ENCODE measurements at regions not wholly inside any gene's neighbourhood (a gene's known extent, or its start where the extent isn't known, plus 50 kb on each side); places are given as distances from the start of the nearest gene placed in this dataset.
"Not testable (repeated sequence)": the region's sequence is repeated elsewhere in the genome, so short reads cannot be mapped to it uniquely, and the experiment has no call there.

GRCh38 chr7:57740126-57740525, 290.1 kb downstream of the ZNF716 start:
- H3K27ac ChIP-seq, H3K4me1 ChIP-seq, H3K36me3 ChIP-seq, H3K9me3 ChIP-seq, H3K27me3 ChIP-seq, H3K4me3 ChIP-seq, ATAC-seq: not testable (repeated sequence)
- 42 to 51% methylated on average over 2 to 3 of the region's 3 CpGs for WGBS, 2 donors (ENCODE audit: low coverage in 1 of 2)

DNA sequence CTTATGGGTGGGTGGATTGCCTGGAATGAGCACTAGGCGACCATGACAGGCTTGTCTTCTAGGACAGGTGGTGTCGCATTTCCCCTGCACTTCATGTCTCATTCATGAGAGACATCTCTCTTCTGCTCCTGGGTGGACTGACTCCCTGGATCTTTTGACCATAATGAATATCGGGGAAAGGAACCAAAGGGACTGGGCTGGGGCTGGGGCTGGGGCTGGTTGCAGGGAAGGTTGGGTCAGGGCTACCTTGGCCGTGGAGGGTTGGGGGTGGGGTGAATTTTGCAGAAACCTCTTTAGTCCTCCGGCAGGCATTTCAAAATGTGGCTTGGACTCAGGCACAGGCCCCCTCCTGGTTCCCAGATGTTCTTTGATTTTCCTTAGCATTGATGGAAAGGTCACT, 319.2 kb downstream of the ZNF716 start:
- no peak overlapping the region for H3K4me3 ChIP-seq
- no peaks in the 10 kb centered on the region for H3K27me3 ChIP-seq
- WGBS, 2 donors (ENCODE audit: low coverage in 1 of 2), result no CpG with 5 or more reads among the region's 5 CpGs
- TF ChIP-seq POLR2A (IDR thresholded peaks at IDR 0.05) (no peak), POLR2AphosphoS5 (IDR thresholded peaks at IDR 0.05) (no peak), EP300 (IDR thresholded peaks at IDR 0.05) (no peak)
- TF ChIP-seq, protein P1, sequence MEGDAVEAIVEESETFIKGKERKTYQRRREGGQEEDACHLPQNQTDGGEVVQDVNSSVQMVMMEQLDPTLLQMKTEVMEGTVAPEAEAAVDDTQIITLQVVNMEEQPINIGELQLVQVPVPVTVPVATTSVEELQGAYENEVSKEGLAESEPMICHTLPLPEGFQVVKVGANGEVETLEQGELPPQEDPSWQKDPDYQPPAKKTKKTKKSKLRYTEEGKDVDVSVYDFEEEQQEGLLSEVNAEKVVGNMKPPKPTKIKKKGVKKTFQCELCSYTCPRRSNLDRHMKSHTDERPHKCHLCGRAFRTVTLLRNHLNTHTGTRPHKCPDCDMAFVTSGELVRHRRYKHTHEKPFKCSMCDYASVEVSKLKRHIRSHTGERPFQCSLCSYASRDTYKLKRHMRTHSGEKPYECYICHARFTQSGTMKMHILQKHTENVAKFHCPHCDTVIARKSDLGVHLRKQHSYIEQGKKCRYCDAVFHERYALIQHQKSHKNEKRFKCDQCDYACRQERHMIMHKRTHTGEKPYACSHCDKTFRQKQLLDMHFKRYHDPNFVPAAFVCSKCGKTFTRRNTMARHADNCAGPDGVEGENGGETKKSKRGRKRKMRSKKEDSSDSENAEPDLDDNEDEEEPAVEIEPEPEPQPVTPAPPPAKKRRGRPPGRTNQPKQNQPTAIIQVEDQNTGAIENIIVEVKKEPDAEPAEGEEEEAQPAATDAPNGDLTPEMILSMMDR (IDR thresholded peaks at IDR 0.05), result no peak
- no peaks in the 10 kb centered on the region for H3K36me3 ChIP-seq
- H3K4me1 ChIP-seq, result no peaks in the 10 kb centered on the region
- ATAC-seq, result no peak
- no peaks in the 10 kb centered on the region for H3K9me3 ChIP-seq
- H3K27ac ChIP-seq, result no peak overlapping the region

- TF ChIP-seq POLR2AphosphoS5 (IDR thresholded peaks at IDR 0.05) (no peak), POLR2A (IDR thresholded peaks at IDR 0.05) (no peak), EP300 (IDR thresholded peaks at IDR 0.05) (no peak)
- TF ChIP-seq, protein P1 (IDR thresholded peaks at IDR 0.05), result no peak
- Histone ChIP-seq H3K27ac (no peak overlapping the region), H3K27me3 (no peaks in the 10 kb centered on the region), H3K4me3 (no peak overlapping the region), H3K9me3 (no peaks in the 10 kb centered on the region), H3K4me1 (no peaks in the 10 kb centered on the region), H3K36me3 (no peaks in the 10 kb centered on the region)
- ATAC-seq, result no peak
- 87% methylated on average over 3 of the region's 24 CpGs; no CpG with 5 or more reads in 1 of the 2 donors for WGBS, 2 donors (ENCODE audit: low coverage in 1 of 2)
Observed at GRCh38 chr7:57769958-57770357, 320.0 kb downstream of the ZNF716 start.

DNA sequence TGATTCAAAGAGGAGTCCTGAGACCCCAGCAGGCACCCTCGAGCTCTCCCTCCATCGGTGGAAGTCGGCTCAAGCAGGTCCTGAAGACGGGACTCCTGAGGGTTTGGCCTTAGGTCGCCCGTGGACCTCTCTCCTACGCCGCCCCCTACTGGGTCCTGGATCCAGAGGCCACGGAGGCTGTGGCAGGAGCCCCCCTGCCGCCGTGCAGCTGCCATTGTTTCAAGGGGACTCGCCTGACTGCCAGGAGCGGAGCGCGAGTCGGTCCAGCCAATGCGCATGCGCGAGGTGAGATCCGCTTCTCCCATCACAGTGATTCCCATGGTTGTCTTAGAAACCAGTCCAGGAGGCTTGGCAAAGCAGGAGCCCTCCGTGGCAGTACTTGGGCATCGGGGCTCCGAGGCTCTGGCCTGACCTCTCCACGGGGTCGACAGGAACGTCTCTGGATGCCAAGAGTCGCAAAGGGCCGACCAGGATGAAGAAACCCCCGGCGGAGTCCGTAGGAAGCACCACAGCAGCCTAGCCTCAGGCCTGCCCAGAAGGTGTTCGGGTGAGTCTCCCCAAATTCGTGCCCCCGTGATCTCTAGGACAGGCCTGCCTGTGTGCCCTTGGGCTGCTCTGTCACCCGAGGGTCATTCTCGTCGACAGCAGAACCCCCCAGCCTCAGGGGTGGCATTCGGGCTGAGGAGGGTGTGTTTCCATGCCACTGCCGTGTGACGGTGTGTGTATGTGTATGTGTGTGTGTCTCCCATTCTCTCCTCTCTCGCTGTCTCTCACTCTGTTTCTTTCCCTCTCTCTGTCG, 322.3 kb downstream of the ZNF716 start:
- Histone ChIP-seq H3K36me3 (no peaks in the 10 kb centered on the region), H3K4me1 (no peaks in the 10 kb centered on the region), H3K4me3 (no peak overlapping the region), H3K9me3 (no peaks in the 10 kb centered on the region), H3K27me3 (no peaks in the 10 kb centered on the region), H3K27ac (no peak overlapping the region)
- WGBS, 2 donors (ENCODE audit: low coverage in 1 of 2), result 79 to 96% methylated on average over 4 to 5 of the region's 42 CpGs
- no peak for TF ChIP-seq EP300 (IDR thresholded peaks at IDR 0.05)
- TF ChIP-seq POLR2A (IDR thresholded peaks at IDR 0.05), result no peak
- TF ChIP-seq, protein P1 (IDR thresholded peaks at IDR 0.05), result no peak
- no peak for TF ChIP-seq POLR2AphosphoS5 (IDR thresholded peaks at IDR 0.05)
- no peak for ATAC-seq

DNA sequence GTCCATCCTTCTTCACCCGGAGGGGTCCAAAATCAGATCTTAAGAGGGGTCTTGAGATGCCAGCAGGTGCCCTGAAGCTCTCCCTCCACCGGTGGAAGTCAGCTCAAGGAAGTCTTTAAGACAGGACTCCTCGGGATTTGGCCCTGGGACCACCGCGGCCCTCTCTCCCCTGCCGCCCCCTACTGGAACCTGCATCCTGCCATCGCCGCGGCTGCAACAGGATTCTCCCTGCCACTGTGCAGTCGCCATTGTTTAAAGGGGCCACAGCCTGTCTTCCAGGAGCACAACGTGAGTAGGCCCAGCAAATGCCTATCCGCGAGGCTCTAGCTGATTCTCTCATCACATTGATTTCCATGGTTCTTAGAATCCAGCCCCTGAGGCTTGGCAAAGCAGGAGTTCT, 324.3 kb downstream of the ZNF716 start:
- H3K36me3 ChIP-seq, result no peaks in the 10 kb centered on the region
- H3K27ac ChIP-seq, result no peak overlapping the region
- 72 to 87% methylated on average over 5 to 6 of the region's 13 CpGs for WGBS, 2 donors (ENCODE audit: low coverage in 1 of 2)
- no peaks in the 10 kb centered on the region for H3K9me3 ChIP-seq
- no peaks in the 10 kb centered on the region for H3K4me1 ChIP-seq
- TF ChIP-seq POLR2AphosphoS5 (IDR thresholded peaks at IDR 0.05) (no peak), EP300 (IDR thresholded peaks at IDR 0.05) (no peak), POLR2A (IDR thresholded peaks at IDR 0.05) (no peak)
- TF ChIP-seq, protein P1 (IDR thresholded peaks at IDR 0.05), result no peak
- no peak overlapping the region for H3K4me3 ChIP-seq
- ATAC-seq, result no peak
- H3K27me3 ChIP-seq, result no peaks in the 10 kb centered on the region
